Activated effector memory CD4-positive, alpha-beta T cell treated with anti-CD3 and anti-CD28 coated beads, Interleukin-2, amount 50 U/mL, for 16 hours (primary cell): ENCODE measurements at regions not wholly inside any gene's neighbourhood (a gene's known extent, or its start where the extent isn't known, plus 50 kb on each side); places are given as distances from the start of the nearest gene placed in this dataset.

ENCODE experiments used
- DNase-seq: peaks from one replicate; pipeline ENCODE4 v3.0.0-alpha.2; 2020

- DNase-seq: no peak
These were observed 276.9 kb upstream of the RUNX1 start for GRCh38 chr21:35325953-35326352.

GRCh38 chr21:35324372-35325220 lies 275.5 kb upstream of the RUNX1 start:
- no peak for DNase-seq

GRCh38 chr21:35323947-35324346 lies 274.8 kb upstream of the RUNX1 start:
- no peak for DNase-seq

GRCh38 chr21:35321322-35322200 lies 272.5 kb upstream of the RUNX1 start:
- DNase-seq: no peak

GRCh38 chr21:35319684-35320283 lies 270.7 kb upstream of the RUNX1 start:
- DNase-seq: no peak

GRCh38 chr21:35316933-35317332 lies 267.8 kb upstream of the RUNX1 start:
- DNase-seq: no peak

GRCh38 chr21:35316456-35316855 lies 267.4 kb upstream of the RUNX1 start:
- DNase-seq: no peak

GRCh38 chr21:35314857-35315582 lies 265.9 kb upstream of the RUNX1 start:
- no peak for DNase-seq

- DNase-seq: no peak
These were observed 262.9 kb upstream of the RUNX1 start for GRCh38 chr21:35311985-35312384.

- DNase-seq: no peak
These were observed 260.2 kb upstream of the RUNX1 start for GRCh38 chr21:35309316-35309715.

GRCh38 chr21:35303085-35303484 lies 254.0 kb upstream of the RUNX1 start:
- DNase-seq: no peak

- DNase-seq: no peak
These were observed 249.7 kb upstream of the RUNX1 start for GRCh38 chr21:35298757-35299156.

- DNase-seq: no peak
These were observed 248.6 kb upstream of the RUNX1 start for GRCh38 chr21:35297665-35298064.

- no peak for DNase-seq
These were observed 245.3 kb upstream of the RUNX1 start for GRCh38 chr21:35294231-35294898.

- no peak for DNase-seq
These were observed 243.0 kb upstream of the RUNX1 start for GRCh38 chr21:35291973-35292627.

GRCh38 chr21:35291034-35291433 lies 241.9 kb upstream of the RUNX1 start:
- no peak for DNase-seq

GRCh38 chr21:35288238-35288637 lies 239.1 kb upstream of the RUNX1 start:
- DNase-seq: no peak

- DNase-seq: no peak
These were observed 235.1 kb upstream of the RUNX1 start for GRCh38 chr21:35284199-35284598.

GRCh38 chr21:35282944-35283343 lies 233.8 kb upstream of the RUNX1 start:
- no peak for DNase-seq

- DNase-seq: no peak
These were observed 232.9 kb upstream of the RUNX1 start for GRCh38 chr21:35281956-35282355.

- no peak for DNase-seq
These were observed 231.1 kb upstream of the RUNX1 start for GRCh38 chr21:35280231-35280630.

GRCh38 chr21:35275776-35276175 lies 226.7 kb upstream of the RUNX1 start:
- no peak for DNase-seq
